ENCODE measurements at regions not wholly inside any gene's neighbourhood (a gene's known extent, or its start where the extent isn't known, plus 50 kb on each side); places are given as distances from the start of the nearest gene placed in this dataset.

GRCh38 chr3:144638009-144638408, 666.4 kb downstream of the DIPK2A start:
- Histone ChIP-seq H3K27ac (ENCODE audit: low read depth in 1 of 2, low read length in 2 of 2) (no peak overlapping the region), H3K9ac (ENCODE audit: low read depth in 1 of 2, low read length in 2 of 2) (no peak overlapping the region), H3K9me3 (ENCODE audit: control insufficient read depth in 4 of 4, low read length in 3 of 4) (no peaks in the 10 kb centered on the region), H3K4me1 (ENCODE audit: control insufficient read depth in 4 of 4, insufficient read depth in 4 of 4, low read length in 3 of 4) (no peaks in the 10 kb centered on the region), H3K4me3 (ENCODE audit: low read depth in 1 of 3, low read length in 3 of 3) (no peak overlapping the region), H3K36me3 (ENCODE audit: control insufficient read depth in 4 of 4, insufficient read depth in 3 of 4, low read depth in 1 of 4, low read length in 3 of 4) (no peaks in the 10 kb centered on the region), H3K27me3 (ENCODE audit: control insufficient read depth in 4 of 4, insufficient read depth in 4 of 4, low read length in 3 of 4) (no peaks in the 10 kb centered on the region)
- TF ChIP-seq, protein P1, sequence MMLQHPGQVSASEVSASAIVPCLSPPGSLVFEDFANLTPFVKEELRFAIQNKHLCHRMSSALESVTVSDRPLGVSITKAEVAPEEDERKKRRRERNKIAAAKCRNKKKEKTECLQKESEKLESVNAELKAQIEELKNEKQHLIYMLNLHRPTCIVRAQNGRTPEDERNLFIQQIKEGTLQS (IDR thresholded peaks at IDR 0.05) = no peak
- TF ChIP-seq JUND (IDR thresholded peaks at IDR 0.05) (no peak), FOXA2 (IDR thresholded peaks at IDR 0.05) (no peak), YY1 (IDR thresholded peaks at IDR 0.05) (no peak), EGR1 (IDR thresholded peaks at IDR 0.05; ENCODE audit: low read depth in 2 of 2) (no peak), NR2F2 (IDR thresholded peaks at IDR 0.05) (no peak), GABPA (IDR thresholded peaks at IDR 0.05 in 1 of 2, conservative IDR thresholded peaks at IDR 0.05 in 1 of 2) (no peak), CTCF (IDR thresholded peaks at IDR 0.05; ENCODE audit: low read depth, low read length, missing input control) (no peak), RXRA (IDR thresholded peaks at IDR 0.05) (no peak), FOXA1 (IDR thresholded peaks at IDR 0.05) (no peak), SP1 (IDR thresholded peaks at IDR 0.05) (no peak)
- TF ChIP-seq, protein P2, sequence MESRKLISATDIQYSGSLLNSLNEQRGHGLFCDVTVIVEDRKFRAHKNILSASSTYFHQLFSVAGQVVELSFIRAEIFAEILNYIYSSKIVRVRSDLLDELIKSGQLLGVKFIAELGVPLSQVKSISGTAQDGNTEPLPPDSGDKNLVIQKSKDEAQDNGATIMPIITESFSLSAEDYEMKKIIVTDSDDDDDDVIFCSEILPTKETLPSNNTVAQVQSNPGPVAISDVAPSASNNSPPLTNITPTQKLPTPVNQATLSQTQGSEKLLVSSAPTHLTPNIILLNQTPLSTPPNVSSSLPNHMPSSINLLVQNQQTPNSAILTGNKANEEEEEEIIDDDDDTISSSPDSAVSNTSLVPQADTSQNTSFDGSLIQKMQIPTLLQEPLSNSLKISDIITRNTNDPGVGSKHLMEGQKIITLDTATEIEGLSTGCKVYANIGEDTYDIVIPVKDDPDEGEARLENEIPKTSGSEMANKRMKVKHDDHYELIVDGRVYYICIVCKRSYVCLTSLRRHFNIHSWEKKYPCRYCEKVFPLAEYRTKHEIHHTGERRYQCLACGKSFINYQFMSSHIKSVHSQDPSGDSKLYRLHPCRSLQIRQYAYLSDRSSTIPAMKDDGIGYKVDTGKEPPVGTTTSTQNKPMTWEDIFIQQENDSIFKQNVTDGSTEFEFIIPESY (IDR thresholded peaks at IDR 0.05) = no peak
- TF ChIP-seq, protein P3, sequence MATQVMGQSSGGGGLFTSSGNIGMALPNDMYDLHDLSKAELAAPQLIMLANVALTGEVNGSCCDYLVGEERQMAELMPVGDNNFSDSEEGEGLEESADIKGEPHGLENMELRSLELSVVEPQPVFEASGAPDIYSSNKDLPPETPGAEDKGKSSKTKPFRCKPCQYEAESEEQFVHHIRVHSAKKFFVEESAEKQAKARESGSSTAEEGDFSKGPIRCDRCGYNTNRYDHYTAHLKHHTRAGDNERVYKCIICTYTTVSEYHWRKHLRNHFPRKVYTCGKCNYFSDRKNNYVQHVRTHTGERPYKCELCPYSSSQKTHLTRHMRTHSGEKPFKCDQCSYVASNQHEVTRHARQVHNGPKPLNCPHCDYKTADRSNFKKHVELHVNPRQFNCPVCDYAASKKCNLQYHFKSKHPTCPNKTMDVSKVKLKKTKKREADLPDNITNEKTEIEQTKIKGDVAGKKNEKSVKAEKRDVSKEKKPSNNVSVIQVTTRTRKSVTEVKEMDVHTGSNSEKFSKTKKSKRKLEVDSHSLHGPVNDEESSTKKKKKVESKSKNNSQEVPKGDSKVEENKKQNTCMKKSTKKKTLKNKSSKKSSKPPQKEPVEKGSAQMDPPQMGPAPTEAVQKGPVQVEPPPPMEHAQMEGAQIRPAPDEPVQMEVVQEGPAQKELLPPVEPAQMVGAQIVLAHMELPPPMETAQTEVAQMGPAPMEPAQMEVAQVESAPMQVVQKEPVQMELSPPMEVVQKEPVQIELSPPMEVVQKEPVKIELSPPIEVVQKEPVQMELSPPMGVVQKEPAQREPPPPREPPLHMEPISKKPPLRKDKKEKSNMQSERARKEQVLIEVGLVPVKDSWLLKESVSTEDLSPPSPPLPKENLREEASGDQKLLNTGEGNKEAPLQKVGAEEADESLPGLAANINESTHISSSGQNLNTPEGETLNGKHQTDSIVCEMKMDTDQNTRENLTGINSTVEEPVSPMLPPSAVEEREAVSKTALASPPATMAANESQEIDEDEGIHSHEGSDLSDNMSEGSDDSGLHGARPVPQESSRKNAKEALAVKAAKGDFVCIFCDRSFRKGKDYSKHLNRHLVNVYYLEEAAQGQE (IDR thresholded peaks at IDR 0.05) = no peak
- no peak for DNase-seq (ENCODE audit: low spot score)

- Histone ChIP-seq H3K27ac (ENCODE audit: low read depth in 1 of 2, low read length in 2 of 2) (no peak overlapping the region), H3K27me3 (ENCODE audit: control insufficient read depth in 4 of 4, insufficient read depth in 4 of 4, low read length in 3 of 4) (no peaks in the 10 kb centered on the region), H3K9ac (ENCODE audit: low read depth in 1 of 2, low read length in 2 of 2) (no peak overlapping the region), H3K4me1 (ENCODE audit: control insufficient read depth in 4 of 4, insufficient read depth in 4 of 4, low read length in 3 of 4) (no peaks in the 10 kb centered on the region), H3K4me3 (ENCODE audit: low read depth in 1 of 3, low read length in 3 of 3) (no peak overlapping the region), H3K36me3 (ENCODE audit: control insufficient read depth in 4 of 4, insufficient read depth in 3 of 4, low read depth in 1 of 4, low read length in 3 of 4) (no peaks in the 10 kb centered on the region), H3K9me3 (ENCODE audit: control insufficient read depth in 4 of 4, low read length in 3 of 4) (no peaks in the 10 kb centered on the region)
- WGBS = 79% methylated on average over 3 of the region's 3 CpGs
- DNase-seq (ENCODE audit: low spot score) = no peak
- TF ChIP-seq, protein P1 (IDR thresholded peaks at IDR 0.05) = no peak
- no peak for TF ChIP-seq FOXA1 (IDR thresholded peaks at IDR 0.05)
- no peak for TF ChIP-seq EGR1 (IDR thresholded peaks at IDR 0.05; ENCODE audit: low read depth in 2 of 2)
- no peak for TF ChIP-seq RXRA (IDR thresholded peaks at IDR 0.05)
- no peak for TF ChIP-seq HNF4A (conservative IDR thresholded peaks at IDR 0.05)
- TF ChIP-seq NR2F2 (IDR thresholded peaks at IDR 0.05) = no peak
- no peak for TF ChIP-seq TAF1 (conservative IDR thresholded peaks at IDR 0.05)
Observed at GRCh38 chr3:144643771-144644198, 672.2 kb downstream of the DIPK2A start.
